OCI-LY7 (cell line): ENCODE measurements at regions not wholly inside any gene's neighbourhood (a gene's known extent, or its start where the extent isn't known, plus 50 kb on each side); places are given as distances from the start of the nearest gene placed in this dataset.

Experiments used
- BruUV-seq: library from RNA; stranded (reverse); fragments of 400-500 nt; replicated peaks from 2 replicates; lab custom pipeline; 2021; lab: Mats Ljungman, UMichigan
- CTCF ChIA-PET: fragments of 300-600 bp; sonication (Branson Sonifier 250); formaldehyde crosslinking; loops from one replicate; lab custom pipeline; 2022; ENCODE audit warnings: antibody characterized with exemption; ENCODE audit not compliant: unreplicated experiment; lab: Charles Lee
- POLR2A ChIA-PET: fragments of 300-600 bp; sonication (Branson Sonifier 250); formaldehyde crosslinking; loops from one replicate; lab custom pipeline; 2022; ENCODE audit warnings: antibody characterized with exemption; lab: Charles Lee
- DNase-seq: peaks from one replicate; pipeline ENCODE4 v3.0.0-alpha.2; 2015; ENCODE audit warnings: low spot score
- H2AFZ ChIP-seq: fragments of 200-600 bp; sonication (generic), shearing (Covaris generic); 2 replicates; pipeline ENCODE4 v1.6.1; 2014; ENCODE audit warnings: mild to moderate bottlenecking, antibody characterized with exemption, low read length, moderate library complexity
- H3K27ac ChIP-seq: fragments of 200-600 bp; sonication (generic); 2 replicates; pipeline ENCODE4 v1.5.1; 2014; ENCODE audit warnings: mixed run types, low read depth, mild to moderate bottlenecking, moderate library complexity, low read length, inconsistent platforms; ENCODE audit not compliant: poor library complexity, severe bottlenecking
- H3K36me3 ChIP-seq: fragments of 200-600 bp; sonication (generic); 2 replicates; pipeline ENCODE4 v1.6.1; 2014; ENCODE audit warnings: mild to moderate bottlenecking, antibody characterized with exemption, low read length, moderate library complexity, mixed read lengths; ENCODE audit not compliant: insufficient read depth
- H3K4me1 ChIP-seq: fragments of 200-600 bp; sonication (generic); 2 replicates; pipeline ENCODE4 v1.5.1; 2014; ENCODE audit warnings: mild to moderate bottlenecking, low read length; ENCODE audit not compliant: insufficient read depth, poor library complexity, severe bottlenecking
- H3K4me2 ChIP-seq: fragments of 200-600 bp; sonication (generic); 2 replicates; pipeline ENCODE4 v1.6.1; 2014; ENCODE audit warnings: mild to moderate bottlenecking, low read length
- H3K4me3 ChIP-seq: fragments of 200-600 bp; sonication (generic); 2 replicates; pipeline ENCODE4 v1.5.1; 2014; ENCODE audit warnings: mild to moderate bottlenecking, low read depth, low read length; ENCODE audit not compliant: poor library complexity, severe bottlenecking
- H3K79me2 ChIP-seq: fragments of 200-600 bp; sonication (generic); 2 replicates; pipeline ENCODE4 v1.6.1; 2016; ENCODE audit warnings: low read depth, mild to moderate bottlenecking, low read length, moderate library complexity, mixed read lengths; ENCODE audit not compliant: insufficient read depth
- H3K9me2 ChIP-seq: fragments of 200-600 bp; sonication (generic); 2 replicates; pipeline ENCODE4 v1.6.1; 2016; ENCODE audit warnings: mild to moderate bottlenecking, low read length, mixed read lengths; ENCODE audit not compliant: insufficient read depth
- H3K9me3 ChIP-seq: fragments of 200-600 bp; sonication (generic); 2 replicates; pipeline ENCODE4 v1.6.1; 2014; ENCODE audit warnings: mild to moderate bottlenecking, mixed run types, low read length, mixed read lengths
- H4K20me1 ChIP-seq: fragments of 200-600 bp; sonication (generic); 2 replicates; pipeline ENCODE4 v1.6.1; 2014; ENCODE audit warnings: mild to moderate bottlenecking, antibody characterized with exemption, low read length, moderate library complexity, mixed read lengths; ENCODE audit not compliant: insufficient read depth
- EZH2phosphoT487 ChIP-seq: fragments of 200-600 bp; sonication (generic); IDR thresholded peaks from 2 replicates; pipeline ENCODE4 v1.6.1; 2018; ENCODE audit warnings: low read depth, borderline replicate concordance, mild to moderate bottlenecking, mixed run types, antibody characterized with exemption, low read length, moderate library complexity, mixed read lengths
- intact Hi-C: fragments of 100-400 bp; cut with micrococcal nuclease; formaldehyde crosslinking; loops from one replicate; pipeline ENCODE4 v1.10.0; 2022; ENCODE audit not compliant: unreplicated experiment
- TF ChIP-seq, protein P1 (sequence below): fragments of 200-600 bp; sonication (generic); conservative IDR thresholded peaks from 2 replicates; pipeline ENCODE4 v1.5.1; 2014; ENCODE audit warnings: mild to moderate bottlenecking, antibody characterized with exemption, low read length, moderate library complexity, mixed read lengths

DNA sequence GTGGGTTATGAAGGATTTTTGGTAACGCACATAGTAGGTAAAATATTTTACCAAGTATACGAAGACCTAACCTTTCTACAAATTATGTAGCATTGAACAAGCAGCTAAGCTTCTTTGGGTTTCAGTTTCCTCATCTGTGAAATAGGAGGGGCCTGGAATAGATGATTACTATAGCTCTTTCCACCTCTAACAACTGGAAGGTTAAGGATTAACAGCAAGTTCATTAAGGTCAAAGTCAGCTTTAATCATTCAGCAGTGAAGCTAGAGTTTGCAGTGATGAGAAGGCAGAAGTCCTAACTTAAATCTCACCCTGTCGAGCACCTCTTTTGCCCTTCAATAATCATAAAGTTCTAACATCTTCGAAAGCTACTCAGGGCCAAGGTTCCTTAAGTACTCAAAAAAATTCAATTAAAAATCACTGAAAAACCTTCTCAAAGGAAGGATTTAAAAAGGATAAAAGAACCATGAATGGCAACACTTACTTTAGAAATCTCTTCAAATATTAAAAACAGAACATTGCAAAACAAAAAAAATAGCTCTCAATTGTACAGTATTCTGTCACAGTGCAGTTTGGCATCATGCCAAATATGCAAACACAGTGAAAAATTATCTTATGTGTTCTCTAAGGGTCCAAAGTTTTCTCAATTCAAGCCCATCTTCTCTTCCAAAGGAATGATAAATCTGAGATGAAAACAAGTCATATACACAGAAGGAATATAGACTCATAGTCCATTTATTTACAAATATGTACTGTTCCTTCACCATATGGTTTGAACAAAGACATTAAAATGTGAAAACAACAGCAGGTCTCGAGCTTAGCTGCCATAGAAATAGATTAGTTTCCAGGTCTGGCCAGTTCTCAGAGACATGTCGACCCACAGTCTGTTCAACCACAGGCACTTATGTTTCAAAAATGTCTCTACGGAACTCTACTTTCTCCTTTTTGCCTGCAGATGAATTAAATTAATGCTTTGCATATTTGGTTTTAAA, 152.0 kb upstream of the SLC13A1 start:
- DNase-seq, result no peak
- H3K9me2 ChIP-seq, result no peaks in the 10 kb centered on the region
- H3K79me2 ChIP-seq, result no peaks in the 10 kb centered on the region
- no peak overlapping the region for H2AFZ ChIP-seq
- H3K4me2 ChIP-seq, result no peak overlapping the region
- no peaks in the 10 kb centered on the region for H3K9me3 ChIP-seq
- H3K4me3 ChIP-seq, result no peak overlapping the region
- TF ChIP-seq, protein P1, sequence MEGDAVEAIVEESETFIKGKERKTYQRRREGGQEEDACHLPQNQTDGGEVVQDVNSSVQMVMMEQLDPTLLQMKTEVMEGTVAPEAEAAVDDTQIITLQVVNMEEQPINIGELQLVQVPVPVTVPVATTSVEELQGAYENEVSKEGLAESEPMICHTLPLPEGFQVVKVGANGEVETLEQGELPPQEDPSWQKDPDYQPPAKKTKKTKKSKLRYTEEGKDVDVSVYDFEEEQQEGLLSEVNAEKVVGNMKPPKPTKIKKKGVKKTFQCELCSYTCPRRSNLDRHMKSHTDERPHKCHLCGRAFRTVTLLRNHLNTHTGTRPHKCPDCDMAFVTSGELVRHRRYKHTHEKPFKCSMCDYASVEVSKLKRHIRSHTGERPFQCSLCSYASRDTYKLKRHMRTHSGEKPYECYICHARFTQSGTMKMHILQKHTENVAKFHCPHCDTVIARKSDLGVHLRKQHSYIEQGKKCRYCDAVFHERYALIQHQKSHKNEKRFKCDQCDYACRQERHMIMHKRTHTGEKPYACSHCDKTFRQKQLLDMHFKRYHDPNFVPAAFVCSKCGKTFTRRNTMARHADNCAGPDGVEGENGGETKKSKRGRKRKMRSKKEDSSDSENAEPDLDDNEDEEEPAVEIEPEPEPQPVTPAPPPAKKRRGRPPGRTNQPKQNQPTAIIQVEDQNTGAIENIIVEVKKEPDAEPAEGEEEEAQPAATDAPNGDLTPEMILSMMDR, result no peak
- TF ChIP-seq EZH2phosphoT487, result no peak
- H3K36me3 ChIP-seq, result no peaks in the 10 kb centered on the region
- H4K20me1 ChIP-seq, result no peaks in the 10 kb centered on the region
- intact Hi-C loops, result no loop called here
- POLR2A ChIA-PET, result interaction anchor here (1.3 kb wide), 1 partner anchor 15 kb away, joined by 3 read pairs; no protein-coding TSS in a partner anchor
- H3K27ac ChIP-seq, result no peak overlapping the region
- no TSS peak for BruUV-seq
- CTCF ChIA-PET, result no interaction called here
- no peaks in the 10 kb centered on the region for H3K4me1 ChIP-seq

DNA sequence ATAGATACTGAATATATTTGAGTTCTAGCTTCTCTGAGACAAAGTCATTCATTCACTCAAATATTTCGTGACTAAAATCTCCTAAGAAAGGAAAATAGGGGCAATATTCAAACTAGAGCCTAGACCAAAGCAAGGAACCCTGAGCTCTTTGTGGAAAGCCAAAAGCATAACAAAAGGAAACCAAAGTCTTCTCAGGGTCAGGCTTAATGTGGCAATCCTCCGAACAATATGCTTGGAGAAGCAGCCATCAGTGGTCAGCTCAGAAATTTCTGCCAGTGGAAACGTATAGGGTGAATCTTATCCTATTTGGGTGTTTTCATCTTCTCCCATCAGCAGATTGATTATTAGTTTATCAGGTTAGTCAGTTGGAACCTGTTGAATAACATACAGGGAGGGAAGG, 151.3 kb upstream of the SLC13A1 start:
- H3K36me3 ChIP-seq, result no peaks in the 10 kb centered on the region
- TF ChIP-seq, protein P1, result no peak
- no peak for TF ChIP-seq EZH2phosphoT487
- H3K4me2 ChIP-seq, result no peak overlapping the region
- no peaks in the 10 kb centered on the region for H3K4me1 ChIP-seq
- H3K79me2 ChIP-seq, result no peaks in the 10 kb centered on the region
- ChIA-PET CTCF (no interaction called here), POLR2A (interaction anchor here (1.3 kb wide), 1 partner anchor 16 kb away, joined by 3 read pairs; no protein-coding TSS in a partner anchor)
- intact Hi-C loops, result no loop called here
- no peak overlapping the region for H3K4me3 ChIP-seq
- H2AFZ ChIP-seq, result no peak overlapping the region
- H4K20me1 ChIP-seq, result no peaks in the 10 kb centered on the region
- no peaks in the 10 kb centered on the region for H3K9me3 ChIP-seq
- no peak for DNase-seq
- no peak overlapping the region for H3K27ac ChIP-seq
- no TSS peak for BruUV-seq
- H3K9me2 ChIP-seq, result no peaks in the 10 kb centered on the region

DNA sequence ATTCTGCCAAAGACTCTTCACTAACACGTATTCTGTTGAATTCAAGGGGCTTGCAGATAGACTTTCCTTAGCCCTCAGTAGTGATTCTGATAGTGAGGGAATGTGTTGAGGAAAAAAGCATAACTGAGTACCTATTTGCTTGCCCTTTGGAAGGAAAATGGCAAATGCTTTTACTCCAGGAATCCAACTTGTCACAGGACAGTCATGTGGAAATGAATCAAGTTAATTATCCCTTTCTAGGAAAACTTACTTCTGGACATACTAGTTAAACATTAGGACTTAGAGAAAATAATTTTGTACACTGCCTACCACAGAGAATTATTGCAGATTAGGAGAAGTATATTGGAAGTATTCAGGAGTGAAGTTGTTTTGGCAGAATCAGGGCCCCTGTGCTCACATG, 148.9 kb upstream of the SLC13A1 start:
- Histone ChIP-seq H3K79me2 (no peaks in the 10 kb centered on the region), H3K9me2 (no peaks in the 10 kb centered on the region), H3K4me1 (no peaks in the 10 kb centered on the region), H3K4me3 (no peak overlapping the region), H3K4me2 (no peak overlapping the region), H2AFZ (no peak overlapping the region), H3K36me3 (no peaks in the 10 kb centered on the region), H4K20me1 (no peaks in the 10 kb centered on the region), H3K9me3 (no peaks in the 10 kb centered on the region), H3K27ac (no peak overlapping the region)
- no peak for DNase-seq
- intact Hi-C loops, result no loop called here
- no TSS peak for BruUV-seq
- TF ChIP-seq EZH2phosphoT487, result no peak
- TF ChIP-seq, protein P1, result no peak
- CTCF ChIA-PET, result no interaction called here
- POLR2A ChIA-PET, result no interaction called here
